ENCODE measurements at regions not wholly inside any gene's neighbourhood (a gene's known extent, or its start where the extent isn't known, plus 50 kb on each side); places are given as distances from the start of the nearest gene placed in this dataset.
A peak's percentile ranks its signal among the peaks of the same experiment; 100 is the strongest.

DNA sequence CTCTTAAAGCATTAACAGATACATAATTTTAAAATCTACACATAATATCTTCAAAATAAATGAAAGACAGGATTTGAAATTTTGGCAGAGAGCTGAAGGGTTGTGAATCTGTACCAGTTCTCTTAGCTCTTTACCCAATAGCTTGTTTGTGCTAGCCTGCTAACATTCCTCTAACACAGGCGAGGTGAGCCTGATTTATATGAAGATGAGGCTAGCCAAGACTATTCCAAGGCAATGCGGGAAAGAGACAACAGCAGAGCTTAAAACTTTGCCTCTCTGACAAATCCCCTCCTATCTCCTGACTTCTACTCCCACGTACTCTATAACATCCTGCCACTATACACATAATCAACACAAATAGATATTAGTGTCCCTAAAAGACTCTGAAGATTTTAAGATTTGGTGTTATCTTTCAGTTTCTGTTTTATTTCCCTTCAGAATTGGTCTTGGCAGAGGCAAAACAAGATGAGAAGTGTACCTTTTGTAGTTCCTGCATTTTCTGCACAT is 745.6 kb upstream of the ZNF608 start:
- no peak overlapping the region for H3K4me3 ChIP-seq
- H3K27ac ChIP-seq: peak overlapping the region; percentile 36 to 38
- no peaks in the 10 kb centered on the region for H3K4me1 ChIP-seq
- DNase-seq: peak in 1 of 2 donors; percentile 23
- H3K9me3 ChIP-seq: no peaks in the 10 kb centered on the region
- H3K36me3 ChIP-seq: no peaks in the 10 kb centered on the region
- H3K27me3 ChIP-seq: no peaks in the 10 kb centered on the region
- TF ChIP-seq, protein P1, sequence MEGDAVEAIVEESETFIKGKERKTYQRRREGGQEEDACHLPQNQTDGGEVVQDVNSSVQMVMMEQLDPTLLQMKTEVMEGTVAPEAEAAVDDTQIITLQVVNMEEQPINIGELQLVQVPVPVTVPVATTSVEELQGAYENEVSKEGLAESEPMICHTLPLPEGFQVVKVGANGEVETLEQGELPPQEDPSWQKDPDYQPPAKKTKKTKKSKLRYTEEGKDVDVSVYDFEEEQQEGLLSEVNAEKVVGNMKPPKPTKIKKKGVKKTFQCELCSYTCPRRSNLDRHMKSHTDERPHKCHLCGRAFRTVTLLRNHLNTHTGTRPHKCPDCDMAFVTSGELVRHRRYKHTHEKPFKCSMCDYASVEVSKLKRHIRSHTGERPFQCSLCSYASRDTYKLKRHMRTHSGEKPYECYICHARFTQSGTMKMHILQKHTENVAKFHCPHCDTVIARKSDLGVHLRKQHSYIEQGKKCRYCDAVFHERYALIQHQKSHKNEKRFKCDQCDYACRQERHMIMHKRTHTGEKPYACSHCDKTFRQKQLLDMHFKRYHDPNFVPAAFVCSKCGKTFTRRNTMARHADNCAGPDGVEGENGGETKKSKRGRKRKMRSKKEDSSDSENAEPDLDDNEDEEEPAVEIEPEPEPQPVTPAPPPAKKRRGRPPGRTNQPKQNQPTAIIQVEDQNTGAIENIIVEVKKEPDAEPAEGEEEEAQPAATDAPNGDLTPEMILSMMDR (IDR thresholded peaks at IDR 0.05): no peak
- TF ChIP-seq POLR2A (IDR thresholded peaks at IDR 0.05): no peak
- intact Hi-C loops (cut with DNase I; ENCODE audit: low total_unique reads): no loop called here

GRCh38 chr5:125492977-125493376 is 746.5 kb upstream of the ZNF608 start:
- no peak for DNase-seq
- H3K4me1 ChIP-seq: no peaks in the 10 kb centered on the region
- H3K27ac ChIP-seq: no peak overlapping the region
- intact Hi-C loops (cut with DNase I; ENCODE audit: low total_unique reads): no loop called here
- no peaks in the 10 kb centered on the region for H3K27me3 ChIP-seq
- no peaks in the 10 kb centered on the region for H3K36me3 ChIP-seq
- TF ChIP-seq, protein P1 (IDR thresholded peaks at IDR 0.05): no peak
- H3K4me3 ChIP-seq: no peak overlapping the region
- no peaks in the 10 kb centered on the region for H3K9me3 ChIP-seq

DNA sequence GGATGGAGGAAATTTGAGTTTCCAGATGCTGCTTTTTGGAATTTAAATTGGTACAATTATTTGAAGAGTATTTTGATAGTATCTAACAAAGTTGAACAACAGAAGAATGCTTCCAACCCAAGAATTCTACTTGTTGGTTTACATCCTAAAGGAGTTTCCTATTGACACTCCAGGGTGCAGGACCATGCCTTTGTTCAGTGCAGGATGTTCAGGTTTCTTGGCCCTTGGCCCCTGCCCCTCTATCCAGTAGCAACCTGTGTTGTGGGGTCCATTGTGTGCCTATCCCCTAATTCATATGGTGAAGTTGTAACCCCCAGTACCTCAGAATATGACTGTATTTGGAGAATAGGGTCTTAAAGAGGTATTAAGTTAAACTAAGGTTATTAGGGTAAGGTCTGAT is 750.0 kb upstream of the ZNF608 start:
- H3K4me1 ChIP-seq: no peaks in the 10 kb centered on the region
- TF ChIP-seq, protein P1 (IDR thresholded peaks at IDR 0.05): no peak
- no peak for TF ChIP-seq POLR2A (IDR thresholded peaks at IDR 0.05)
- intact Hi-C loops (cut with DNase I; ENCODE audit: low total_unique reads): no loop called here
- DNase-seq: no peak
- H3K36me3 ChIP-seq: no peaks in the 10 kb centered on the region
- H3K4me3 ChIP-seq: no peak overlapping the region
- no peaks in the 10 kb centered on the region for H3K27me3 ChIP-seq
- no peak overlapping the region for H3K27ac ChIP-seq
- H3K9me3 ChIP-seq: no peaks in the 10 kb centered on the region

DNA sequence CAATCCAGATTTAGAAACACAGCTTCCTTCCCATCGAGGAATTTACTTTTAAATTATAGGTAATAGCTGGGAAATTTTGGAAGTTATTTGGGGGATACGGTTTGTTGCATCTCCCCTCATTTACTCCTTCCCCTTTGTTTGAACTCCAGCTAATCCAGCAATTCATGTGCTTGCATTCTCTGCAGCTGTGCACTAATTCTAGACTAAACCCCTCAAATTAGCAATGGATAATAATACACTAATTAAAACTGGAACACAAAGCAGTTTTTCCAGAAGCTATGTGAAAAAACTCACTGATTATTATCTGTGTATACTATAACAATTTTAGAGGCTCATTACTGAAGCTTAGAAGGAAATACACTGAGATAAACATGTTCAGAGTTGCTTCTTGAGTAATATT is 751.2 kb upstream of the ZNF608 start:
- Histone ChIP-seq H3K4me1 (no peaks in the 10 kb centered on the region), H3K36me3 (no peaks in the 10 kb centered on the region), H3K9me3 (no peaks in the 10 kb centered on the region), H3K27ac (no peak overlapping the region), H3K4me3 (no peak overlapping the region), H3K27me3 (no peaks in the 10 kb centered on the region)
- TF ChIP-seq POLR2A (IDR thresholded peaks at IDR 0.05): no peak
- TF ChIP-seq, protein P1 (IDR thresholded peaks at IDR 0.05): no peak
- intact Hi-C loops (cut with DNase I; ENCODE audit: low total_unique reads): no loop called here
- DNase-seq: no peak

GRCh38 chr5:125499636-125500332 is 753.3 kb upstream of the ZNF608 start:
- no peak overlapping the region for H3K27ac ChIP-seq
- no peak overlapping the region for H3K4me3 ChIP-seq
- DNase-seq: no peak
- H3K36me3 ChIP-seq: no peaks in the 10 kb centered on the region
- TF ChIP-seq POLR2A (IDR thresholded peaks at IDR 0.05): no peak
- TF ChIP-seq, protein P1 (IDR thresholded peaks at IDR 0.05): no peak
- intact Hi-C loops (cut with DNase I; ENCODE audit: low total_unique reads): no loop called here
- H3K27me3 ChIP-seq: no peaks in the 10 kb centered on the region
- no peaks in the 10 kb centered on the region for H3K4me1 ChIP-seq
- H3K9me3 ChIP-seq: no peaks in the 10 kb centered on the region
